GM19455 (cell line): ENCODE measurements at regions not wholly inside any gene's neighbourhood (a gene's known extent, or its start where the extent isn't known, plus 50 kb on each side); places are given as distances from the start of the nearest gene placed in this dataset.

ENCODE experiments used
- ATAC-seq: cut with Tn5 transposase; IDR thresholded peaks from one replicate; pipeline ENCODE4 v1.9.1; 2021; ENCODE audit not compliant: unreplicated experiment

GRCh38 chr5:72035831-72036230 is 71.4 kb upstream of the MAP1B start:
- ATAC-seq, result no peak

GRCh38 chr5:72036951-72037350 is 70.3 kb upstream of the MAP1B start:
- ATAC-seq, result no peak

GRCh38 chr5:72040513-72040912 is 66.8 kb upstream of the MAP1B start:
- no peak for ATAC-seq

- no peak for ATAC-seq
Observed at GRCh38 chr5:72041654-72042053, 65.6 kb upstream of the MAP1B start.

GRCh38 chr5:72042097-72042496 is 65.2 kb upstream of the MAP1B start:
- no peak for ATAC-seq

GRCh38 chr5:72045692-72046091 is 61.6 kb upstream of the MAP1B start:
- no peak for ATAC-seq

- no peak for ATAC-seq
Observed at GRCh38 chr5:72046106-72046505, 61.2 kb upstream of the MAP1B start.

GRCh38 chr5:72055636-72056035 is 51.6 kb upstream of the MAP1B start:
- ATAC-seq, result no peak
